GM21717 (cell line): ENCODE measurements at regions not wholly inside any gene's neighbourhood (a gene's known extent, or its start where the extent isn't known, plus 50 kb on each side); places are given as distances from the start of the nearest gene placed in this dataset.
"Not testable (repeated sequence)": the region's sequence is repeated elsewhere in the genome, so short reads cannot be mapped to it uniquely, and the experiment has no call there.

Source experiments
- ATAC-seq: cut with Tn5 transposase; IDR thresholded peaks from one replicate; pipeline ENCODE4 v1.9.1; 2021; ENCODE audit warnings: mild to moderate bottlenecking, moderate library complexity; ENCODE audit not compliant: unreplicated experiment

GRCh38 chr4:110837896-110838450 is 215.1 kb upstream of the PITX2 start:
- ATAC-seq, result no peak

GRCh38 chr4:110840221-110840654 is 217.4 kb upstream of the PITX2 start:
- ATAC-seq, result no peak

GRCh38 chr4:110848787-110849186 is 225.9 kb upstream of the PITX2 start:
- no peak for ATAC-seq

GRCh38 chr4:110849461-110849860 is 226.6 kb upstream of the PITX2 start:
- no peak for ATAC-seq

- no peak for ATAC-seq
These were observed 227.9 kb upstream of the PITX2 start for GRCh38 chr4:110850461-110851442.

- no peak for ATAC-seq
These were observed 229.1 kb upstream of the PITX2 start for GRCh38 chr4:110851989-110852388.

- no peak for ATAC-seq
These were observed 229.9 kb upstream of the PITX2 start for GRCh38 chr4:110852793-110853192.

GRCh38 chr4:110853242-110853641 is 230.4 kb upstream of the PITX2 start:
- ATAC-seq, result no peak

- ATAC-seq, result no peak
These were observed 231.3 kb upstream of the PITX2 start for GRCh38 chr4:110854021-110854678.

- ATAC-seq, result no peak
These were observed 237.2 kb upstream of the PITX2 start for GRCh38 chr4:110860125-110860524.

- no peak for ATAC-seq
These were observed 238.0 kb upstream of the PITX2 start for GRCh38 chr4:110860901-110861300.

- ATAC-seq, result no peak
These were observed 242.9 kb upstream of the PITX2 start for GRCh38 chr4:110865611-110866259.

GRCh38 chr4:110867251-110867960 is 244.5 kb upstream of the PITX2 start:
- peak; percentile 74 for ATAC-seq

- no peak for ATAC-seq
These were observed 245.3 kb upstream of the PITX2 start for GRCh38 chr4:110867981-110868720.

- ATAC-seq, result no peak
These were observed 246.2 kb upstream of the PITX2 start for GRCh38 chr4:110869114-110869513.

- peak; percentile 87 for ATAC-seq
These were observed 247.1 kb upstream of the PITX2 start for GRCh38 chr4:110869862-110870572.

- not testable (repeated sequence) for ATAC-seq
These were observed 253.3 kb upstream of the PITX2 start for GRCh38 chr4:110876214-110876613.

GRCh38 chr4:110876866-110877265 is 254.0 kb upstream of the PITX2 start:
- ATAC-seq, result no peak

GRCh38 chr4:110877778-110878370 is 255.0 kb upstream of the PITX2 start:
- ATAC-seq, result no peak
